HL-60 (cell line): ENCODE measurements at regions not wholly inside any gene's neighbourhood (a gene's known extent, or its start where the extent isn't known, plus 50 kb on each side); places are given as distances from the start of the nearest gene placed in this dataset.
A peak's percentile ranks its signal among the peaks of the same experiment; 100 is the strongest.

Experiments
- GABPA ChIP-seq: IDR thresholded peaks from 2 replicates; pipeline ENCODE4 v1.6.1; 2012; ENCODE audit warnings: low read depth
- POLR2AphosphoS5 ChIP-seq: IDR thresholded peaks from 2 replicates; pipeline ENCODE4 v1.6.1; 2012; ENCODE audit warnings: low read depth
- TF ChIP-seq, protein P1 (sequence below): IDR thresholded peaks from one replicate; pipeline ENCODE4 v1.5.1; 2011; ENCODE audit warnings: low read length, control low read depth, inconsistent platforms; ENCODE audit not compliant: insufficient read depth
- TF ChIP-seq, protein P2 (sequence below): IDR thresholded peaks from 2 replicates; pipeline ENCODE4 v1.6.1; 2012; ENCODE audit warnings: low read depth; ENCODE audit not compliant: insufficient replicate concordance

DNA sequence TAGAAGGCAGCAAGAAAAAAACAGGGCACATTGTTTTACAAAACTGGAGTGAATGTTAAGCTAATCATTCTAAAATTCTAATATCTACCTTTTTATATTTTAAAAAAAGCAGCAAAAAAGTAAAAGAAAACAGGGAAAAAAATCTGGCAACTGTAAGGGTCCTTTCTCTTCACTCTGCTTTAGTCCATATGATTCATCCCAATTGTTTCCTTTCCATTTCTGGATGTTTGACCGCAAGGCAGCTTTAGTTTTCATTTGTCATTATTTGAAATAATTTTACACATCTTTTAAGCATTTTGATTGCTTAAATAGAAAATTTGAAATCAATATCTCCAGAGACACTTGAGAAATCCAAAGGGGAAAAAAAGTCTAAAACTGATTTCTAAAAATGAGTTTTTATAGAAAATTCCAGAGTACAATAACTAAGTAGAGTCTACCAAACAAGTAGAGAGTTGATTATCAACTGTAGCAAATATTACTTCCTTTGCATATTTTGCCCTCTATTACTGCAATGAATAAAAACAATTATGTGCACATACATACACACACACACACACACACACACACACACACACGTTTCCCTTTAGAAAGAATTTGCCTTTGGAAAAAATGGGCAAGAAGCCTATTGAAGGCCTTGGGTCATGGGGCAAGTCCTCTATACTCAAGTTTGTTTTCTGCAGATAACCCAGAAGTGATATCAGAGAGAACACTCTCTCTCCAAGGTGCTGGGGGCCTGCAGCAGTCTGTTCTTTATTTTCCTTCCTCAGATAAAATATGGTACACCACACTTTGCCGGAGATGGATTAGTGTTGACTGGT lies 259.7 kb downstream of the HACE1 start:
- TF ChIP-seq, protein P1, sequence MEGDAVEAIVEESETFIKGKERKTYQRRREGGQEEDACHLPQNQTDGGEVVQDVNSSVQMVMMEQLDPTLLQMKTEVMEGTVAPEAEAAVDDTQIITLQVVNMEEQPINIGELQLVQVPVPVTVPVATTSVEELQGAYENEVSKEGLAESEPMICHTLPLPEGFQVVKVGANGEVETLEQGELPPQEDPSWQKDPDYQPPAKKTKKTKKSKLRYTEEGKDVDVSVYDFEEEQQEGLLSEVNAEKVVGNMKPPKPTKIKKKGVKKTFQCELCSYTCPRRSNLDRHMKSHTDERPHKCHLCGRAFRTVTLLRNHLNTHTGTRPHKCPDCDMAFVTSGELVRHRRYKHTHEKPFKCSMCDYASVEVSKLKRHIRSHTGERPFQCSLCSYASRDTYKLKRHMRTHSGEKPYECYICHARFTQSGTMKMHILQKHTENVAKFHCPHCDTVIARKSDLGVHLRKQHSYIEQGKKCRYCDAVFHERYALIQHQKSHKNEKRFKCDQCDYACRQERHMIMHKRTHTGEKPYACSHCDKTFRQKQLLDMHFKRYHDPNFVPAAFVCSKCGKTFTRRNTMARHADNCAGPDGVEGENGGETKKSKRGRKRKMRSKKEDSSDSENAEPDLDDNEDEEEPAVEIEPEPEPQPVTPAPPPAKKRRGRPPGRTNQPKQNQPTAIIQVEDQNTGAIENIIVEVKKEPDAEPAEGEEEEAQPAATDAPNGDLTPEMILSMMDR = no peak
- TF ChIP-seq POLR2AphosphoS5 = no peak
- TF ChIP-seq, protein P2, sequence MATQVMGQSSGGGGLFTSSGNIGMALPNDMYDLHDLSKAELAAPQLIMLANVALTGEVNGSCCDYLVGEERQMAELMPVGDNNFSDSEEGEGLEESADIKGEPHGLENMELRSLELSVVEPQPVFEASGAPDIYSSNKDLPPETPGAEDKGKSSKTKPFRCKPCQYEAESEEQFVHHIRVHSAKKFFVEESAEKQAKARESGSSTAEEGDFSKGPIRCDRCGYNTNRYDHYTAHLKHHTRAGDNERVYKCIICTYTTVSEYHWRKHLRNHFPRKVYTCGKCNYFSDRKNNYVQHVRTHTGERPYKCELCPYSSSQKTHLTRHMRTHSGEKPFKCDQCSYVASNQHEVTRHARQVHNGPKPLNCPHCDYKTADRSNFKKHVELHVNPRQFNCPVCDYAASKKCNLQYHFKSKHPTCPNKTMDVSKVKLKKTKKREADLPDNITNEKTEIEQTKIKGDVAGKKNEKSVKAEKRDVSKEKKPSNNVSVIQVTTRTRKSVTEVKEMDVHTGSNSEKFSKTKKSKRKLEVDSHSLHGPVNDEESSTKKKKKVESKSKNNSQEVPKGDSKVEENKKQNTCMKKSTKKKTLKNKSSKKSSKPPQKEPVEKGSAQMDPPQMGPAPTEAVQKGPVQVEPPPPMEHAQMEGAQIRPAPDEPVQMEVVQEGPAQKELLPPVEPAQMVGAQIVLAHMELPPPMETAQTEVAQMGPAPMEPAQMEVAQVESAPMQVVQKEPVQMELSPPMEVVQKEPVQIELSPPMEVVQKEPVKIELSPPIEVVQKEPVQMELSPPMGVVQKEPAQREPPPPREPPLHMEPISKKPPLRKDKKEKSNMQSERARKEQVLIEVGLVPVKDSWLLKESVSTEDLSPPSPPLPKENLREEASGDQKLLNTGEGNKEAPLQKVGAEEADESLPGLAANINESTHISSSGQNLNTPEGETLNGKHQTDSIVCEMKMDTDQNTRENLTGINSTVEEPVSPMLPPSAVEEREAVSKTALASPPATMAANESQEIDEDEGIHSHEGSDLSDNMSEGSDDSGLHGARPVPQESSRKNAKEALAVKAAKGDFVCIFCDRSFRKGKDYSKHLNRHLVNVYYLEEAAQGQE = peak; percentile 23
- no peak for TF ChIP-seq GABPA
